Fibroblast of skin of left biceps (primary cell): ENCODE measurements at regions not wholly inside any gene's neighbourhood (a gene's known extent, or its start where the extent isn't known, plus 50 kb on each side); places are given as distances from the start of the nearest gene placed in this dataset.

Source experiments
- DNase-seq, 2 experiments: peaks; one replicate each; pipeline ENCODE4 v3.0.0-alpha.2; 2013; ENCODE audit warnings: low read depth in 2 of 2

DNA sequence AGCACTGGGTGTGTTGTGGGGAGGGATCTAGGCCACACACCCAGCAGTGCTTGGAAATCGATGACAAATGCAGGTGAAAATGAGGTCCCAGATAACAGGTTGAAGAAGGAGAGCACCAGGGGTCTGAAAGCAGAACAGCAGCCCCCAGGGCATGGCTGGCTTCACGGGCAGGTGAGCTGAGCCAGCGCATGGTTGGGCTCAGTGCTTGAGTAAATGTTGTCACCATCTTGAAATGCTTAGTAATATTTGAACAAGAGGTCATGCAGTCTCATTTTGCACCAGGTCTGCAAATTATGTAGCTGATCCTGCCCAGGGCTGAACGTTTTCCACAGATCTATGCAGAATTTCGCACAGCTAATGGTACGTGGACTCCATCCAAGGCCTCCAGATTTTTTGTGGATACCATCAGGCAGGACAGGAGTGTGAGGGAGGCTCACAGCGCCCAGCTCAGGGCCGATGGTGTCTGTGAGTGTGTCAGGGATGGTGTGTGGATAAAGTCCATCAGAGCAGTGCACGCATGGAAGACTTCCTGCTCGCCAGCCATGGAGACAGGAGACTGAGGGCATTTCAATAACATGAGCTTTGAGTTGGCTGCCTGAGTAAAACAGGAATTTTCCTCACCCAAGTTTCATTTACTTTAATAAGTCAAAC lies 53.1 kb upstream of the SNX9 start:
- no peak for DNase-seq

DNA sequence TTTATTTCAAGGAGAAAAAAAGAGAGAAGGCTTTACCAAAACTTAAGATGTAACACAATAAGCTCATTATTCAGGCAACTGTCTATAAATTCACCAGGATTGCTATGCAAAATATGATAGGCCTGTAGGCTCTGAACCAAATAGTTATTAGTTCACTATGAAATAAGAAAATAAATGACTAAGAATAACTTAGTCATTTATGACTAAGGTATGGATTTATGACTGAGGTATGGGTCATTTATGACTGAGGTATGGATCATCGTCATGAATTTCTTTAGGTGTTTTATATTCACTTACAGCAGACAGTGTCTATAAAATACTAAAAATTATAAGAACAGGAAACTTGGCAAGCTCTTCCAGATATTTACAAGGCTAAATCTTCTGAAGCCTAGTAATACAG lies 52.1 kb upstream of the SNX9 start:
- no peak for DNase-seq

DNA sequence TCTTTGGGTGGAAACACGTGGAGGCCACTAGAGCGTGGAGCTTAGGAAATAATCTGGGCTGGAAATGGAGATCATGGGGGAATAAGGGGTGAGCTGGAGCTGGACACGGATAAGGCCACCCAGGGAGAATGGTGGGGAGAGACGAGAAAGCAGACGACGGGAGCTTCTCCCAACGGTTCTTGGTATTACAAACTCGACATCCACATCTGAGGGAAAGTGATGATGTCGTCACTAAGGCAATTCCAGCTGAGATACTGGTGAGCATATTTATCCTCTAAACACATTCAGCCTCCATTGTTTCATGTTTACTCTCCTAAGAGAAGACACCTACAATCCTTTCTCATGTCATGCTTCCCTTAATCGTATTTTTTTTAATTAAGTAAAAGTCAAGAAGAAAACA lies 50.2 kb upstream of the SNX9 start:
- no peak for DNase-seq
